Esophagus squamous epithelium (tissue), 4 donors: ENCODE measurements at regions not wholly inside any gene's neighbourhood (a gene's known extent, or its start where the extent isn't known, plus 50 kb on each side); places are given as distances from the start of the nearest gene placed in this dataset.

Experiments
- POLR2A ChIP-seq, 4 donors: fragments of 450-650 bp; IDR thresholded peaks; one replicate each; pipeline ENCODE4 v1.6.1; 2017; ENCODE audit warnings: antibody characterized with exemption in 4 of 4, mild to moderate bottlenecking in 4 of 4, moderate library complexity in 3 of 4
- TF ChIP-seq, protein P1 (sequence below), 6 experiments: fragments of 450-650 bp in 4 of 6; fragments of 200-600 bp in 2 of 6; sonication (generic) in 2 of 6; IDR thresholded peaks; one replicate each; pipeline ENCODE4 v1.5.1; 2016 to 2019; ENCODE audit warnings: antibody characterized with exemption in 6 of 6, mild to moderate bottlenecking in 4 of 6, moderate library complexity in 4 of 6

DNA sequence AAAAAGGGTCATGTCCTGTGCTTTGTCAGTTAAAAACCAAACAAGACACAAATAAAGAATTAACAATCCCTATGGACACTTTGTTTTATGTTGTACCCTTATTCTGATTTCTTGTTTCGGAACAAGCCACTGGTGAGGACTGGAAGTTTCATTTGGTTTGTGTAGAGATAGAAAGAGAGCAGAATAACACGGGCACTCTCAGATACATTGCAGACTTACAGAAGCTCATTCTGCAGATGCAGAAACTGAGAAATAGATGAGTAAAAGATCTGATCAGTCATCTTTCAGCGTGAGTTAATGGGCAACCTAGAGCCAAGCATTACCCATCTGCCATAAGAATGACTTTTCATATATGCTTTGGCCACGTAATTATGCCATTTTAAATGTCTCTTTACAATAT is 407.6 kb downstream of the RAB38 start:
- TF ChIP-seq, protein P1, sequence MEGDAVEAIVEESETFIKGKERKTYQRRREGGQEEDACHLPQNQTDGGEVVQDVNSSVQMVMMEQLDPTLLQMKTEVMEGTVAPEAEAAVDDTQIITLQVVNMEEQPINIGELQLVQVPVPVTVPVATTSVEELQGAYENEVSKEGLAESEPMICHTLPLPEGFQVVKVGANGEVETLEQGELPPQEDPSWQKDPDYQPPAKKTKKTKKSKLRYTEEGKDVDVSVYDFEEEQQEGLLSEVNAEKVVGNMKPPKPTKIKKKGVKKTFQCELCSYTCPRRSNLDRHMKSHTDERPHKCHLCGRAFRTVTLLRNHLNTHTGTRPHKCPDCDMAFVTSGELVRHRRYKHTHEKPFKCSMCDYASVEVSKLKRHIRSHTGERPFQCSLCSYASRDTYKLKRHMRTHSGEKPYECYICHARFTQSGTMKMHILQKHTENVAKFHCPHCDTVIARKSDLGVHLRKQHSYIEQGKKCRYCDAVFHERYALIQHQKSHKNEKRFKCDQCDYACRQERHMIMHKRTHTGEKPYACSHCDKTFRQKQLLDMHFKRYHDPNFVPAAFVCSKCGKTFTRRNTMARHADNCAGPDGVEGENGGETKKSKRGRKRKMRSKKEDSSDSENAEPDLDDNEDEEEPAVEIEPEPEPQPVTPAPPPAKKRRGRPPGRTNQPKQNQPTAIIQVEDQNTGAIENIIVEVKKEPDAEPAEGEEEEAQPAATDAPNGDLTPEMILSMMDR (IDR thresholded peaks at IDR 0.05), result no peak
- TF ChIP-seq POLR2A (IDR thresholded peaks at IDR 0.05), result no peak
